ENCODE measurements at regions not wholly inside any gene's neighbourhood (a gene's known extent, or its start where the extent isn't known, plus 50 kb on each side); places are given as distances from the start of the nearest gene placed in this dataset.

GRCh38 chr7:10803720-10804119 lies 170.0 kb upstream of the PHF14 start:
- TF ChIP-seq, protein P1, sequence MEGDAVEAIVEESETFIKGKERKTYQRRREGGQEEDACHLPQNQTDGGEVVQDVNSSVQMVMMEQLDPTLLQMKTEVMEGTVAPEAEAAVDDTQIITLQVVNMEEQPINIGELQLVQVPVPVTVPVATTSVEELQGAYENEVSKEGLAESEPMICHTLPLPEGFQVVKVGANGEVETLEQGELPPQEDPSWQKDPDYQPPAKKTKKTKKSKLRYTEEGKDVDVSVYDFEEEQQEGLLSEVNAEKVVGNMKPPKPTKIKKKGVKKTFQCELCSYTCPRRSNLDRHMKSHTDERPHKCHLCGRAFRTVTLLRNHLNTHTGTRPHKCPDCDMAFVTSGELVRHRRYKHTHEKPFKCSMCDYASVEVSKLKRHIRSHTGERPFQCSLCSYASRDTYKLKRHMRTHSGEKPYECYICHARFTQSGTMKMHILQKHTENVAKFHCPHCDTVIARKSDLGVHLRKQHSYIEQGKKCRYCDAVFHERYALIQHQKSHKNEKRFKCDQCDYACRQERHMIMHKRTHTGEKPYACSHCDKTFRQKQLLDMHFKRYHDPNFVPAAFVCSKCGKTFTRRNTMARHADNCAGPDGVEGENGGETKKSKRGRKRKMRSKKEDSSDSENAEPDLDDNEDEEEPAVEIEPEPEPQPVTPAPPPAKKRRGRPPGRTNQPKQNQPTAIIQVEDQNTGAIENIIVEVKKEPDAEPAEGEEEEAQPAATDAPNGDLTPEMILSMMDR (conservative IDR thresholded peaks at IDR 0.05; ENCODE audit: low read depth, low read length) = no peak
- TF ChIP-seq EZH2 (IDR thresholded peaks at IDR 0.05; ENCODE audit: borderline replicate concordance, low read depth, low read length, poor library complexity, severe bottlenecking) = no peak
